Hematopoietic multipotent progenitor cell treated with erythropoietin and hydrocortisone succinate and interleukin-3 and kit ligand, for 15 days (in vitro differentiated cells): ENCODE measurements at regions not wholly inside any gene's neighbourhood (a gene's known extent, or its start where the extent isn't known, plus 50 kb on each side); places are given as distances from the start of the nearest gene placed in this dataset.
"Not testable (repeated sequence)": the region's sequence is repeated elsewhere in the genome, so short reads cannot be mapped to it uniquely, and the experiment has no call there.

Experiments used
- DNase-seq: peaks from one replicate; pipeline ENCODE4 v3.0.0-alpha.2; 2015; ENCODE audit warnings: low spot score

DNA sequence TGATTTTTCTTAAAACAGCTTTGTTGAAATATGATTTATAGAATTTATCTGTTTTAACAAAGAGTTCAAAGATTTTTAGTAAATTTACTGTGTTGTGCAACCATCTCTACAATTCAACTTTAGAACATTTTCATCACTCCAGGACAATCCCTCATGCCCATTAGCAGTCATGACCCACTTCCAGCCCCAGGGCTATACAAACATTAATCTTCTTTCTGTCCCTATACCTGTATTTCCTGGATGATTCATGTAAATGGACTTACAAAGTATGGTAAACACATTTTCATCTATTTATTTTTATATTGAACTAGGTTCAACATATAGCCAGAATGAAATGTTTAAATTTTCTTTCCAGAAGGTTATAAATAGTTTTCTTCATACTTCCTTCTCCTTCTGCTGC is 127.8 kb upstream of the CCDC180 start:
- no peak for DNase-seq

DNA sequence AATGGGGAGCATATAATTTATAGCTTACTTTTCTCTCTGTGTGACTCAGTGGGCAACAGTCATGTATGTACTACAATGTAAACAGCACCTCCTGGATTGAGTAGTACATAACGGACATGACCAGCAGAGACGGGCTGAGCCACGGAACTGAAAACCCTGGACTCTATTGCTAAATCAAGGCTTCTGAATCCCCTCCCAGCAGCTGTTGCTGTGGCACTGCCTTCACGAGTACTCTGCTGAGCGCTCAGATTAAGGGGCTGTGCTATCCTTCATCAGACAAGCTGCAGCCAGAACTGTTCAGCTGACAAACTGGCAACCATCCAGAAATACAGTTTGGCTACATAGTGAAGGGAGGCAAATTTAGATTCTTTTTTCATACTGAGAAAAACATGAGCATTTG is 131.3 kb upstream of the CCDC180 start:
- peak; percentile 8 for DNase-seq

DNA sequence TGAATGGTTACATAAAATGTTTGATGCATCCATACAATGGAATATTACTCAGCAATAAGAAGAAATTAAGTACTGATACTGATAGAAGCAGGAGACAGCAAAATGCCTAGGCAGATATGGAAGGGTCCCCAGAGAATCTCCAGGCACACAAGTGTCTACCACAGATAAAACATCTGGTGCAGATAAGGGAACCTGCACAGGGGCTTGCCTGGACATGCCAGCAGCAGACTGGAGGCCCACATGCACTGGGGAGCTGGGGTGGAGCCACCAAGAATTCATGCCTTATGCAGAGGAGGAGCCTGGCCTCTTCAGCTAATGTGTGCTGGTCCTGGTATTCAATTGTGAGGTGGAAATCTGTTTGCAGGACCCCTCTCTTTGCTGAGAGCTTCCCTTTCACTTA is 129.2 kb upstream of the CTSV start:
- DNase-seq, result peak; percentile 27

GRCh38 chr9:97166496-97167138 is 127.7 kb upstream of the CTSV start:
- not testable (repeated sequence) for DNase-seq

- DNase-seq, result no peak
Measured at GRCh38 chr9:97160255-97160654, 121.3 kb upstream of the CTSV start.

GRCh38 chr9:97158722-97159121 is 119.8 kb upstream of the CTSV start:
- DNase-seq, result not testable (repeated sequence)

- DNase-seq, result not testable (repeated sequence)
Measured at GRCh38 chr9:97155441-97155840, 116.5 kb upstream of the CTSV start.

DNA sequence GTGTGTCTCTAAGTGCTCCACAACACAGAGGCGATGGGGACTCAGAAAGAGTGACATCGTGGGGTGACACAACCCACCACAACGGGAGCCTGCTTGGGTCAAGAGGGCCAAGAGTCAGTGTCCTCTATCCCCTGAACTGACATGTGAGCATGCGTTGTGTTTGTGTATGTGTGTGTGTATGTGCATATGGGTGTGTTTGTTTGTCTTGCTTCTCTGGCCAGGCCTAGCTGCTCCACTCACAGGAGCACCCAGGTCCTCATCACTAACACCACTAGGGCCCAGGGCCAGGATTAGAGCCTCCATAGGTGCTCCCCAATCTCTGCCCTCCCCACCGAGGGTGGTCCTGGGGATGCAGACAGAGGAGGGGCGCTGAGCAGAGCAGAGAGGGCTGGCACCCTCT is 115.0 kb upstream of the CTSV start:
- no peak for DNase-seq

DNA sequence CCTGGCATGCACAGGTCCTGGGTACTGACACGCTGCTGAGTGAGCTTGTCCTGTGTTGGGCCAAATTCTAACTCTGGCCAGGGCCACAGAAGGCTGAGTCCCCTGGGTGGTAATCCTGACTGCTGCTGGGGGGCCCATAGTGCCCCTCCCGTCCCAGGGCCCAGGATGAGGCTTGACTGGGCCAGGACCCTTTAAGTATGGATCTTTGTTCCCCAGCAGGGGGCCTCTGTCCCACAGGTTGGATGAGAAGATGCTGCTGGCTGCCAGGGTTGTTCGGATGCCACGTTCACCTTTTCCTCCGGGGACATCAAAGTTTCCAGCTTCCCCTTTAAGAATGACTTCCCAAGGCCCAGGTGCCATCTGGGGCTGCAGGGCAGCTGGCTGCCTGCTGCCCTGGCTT is 114.2 kb upstream of the CTSV start:
- DNase-seq, result not testable (repeated sequence)

- DNase-seq, result not testable (repeated sequence)
Measured at GRCh38 chr9:97150471-97150870, 111.5 kb upstream of the CTSV start.

GRCh38 chr9:97148428-97148827 is 109.5 kb upstream of the CTSV start:
- not testable (repeated sequence) for DNase-seq

DNA sequence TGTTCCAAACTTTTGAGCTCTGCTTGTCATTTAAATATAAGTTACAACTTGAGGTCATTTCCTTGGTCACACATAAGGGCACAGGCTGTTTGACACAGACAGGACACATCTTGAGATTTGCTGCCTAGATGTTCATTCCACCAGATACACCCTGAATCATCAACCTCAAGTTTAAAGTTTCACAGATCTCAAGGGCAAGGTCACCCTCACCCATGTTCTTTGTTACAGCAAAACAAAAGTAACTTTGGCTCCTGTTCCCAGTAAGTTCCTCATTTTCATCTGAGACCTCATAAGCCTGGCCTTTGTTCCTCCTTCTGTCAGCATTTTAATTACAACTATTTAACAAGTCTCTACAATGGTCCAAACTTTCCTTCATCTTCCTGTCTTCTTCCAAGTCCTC is 106.7 kb upstream of the CTSV start:
- DNase-seq, result not testable (repeated sequence)

- no peak for DNase-seq
Measured at GRCh38 chr9:97140566-97140965, 101.6 kb upstream of the CTSV start.

- no peak for DNase-seq
Measured at GRCh38 chr9:97136421-97136820, 97.5 kb upstream of the CTSV start.

DNA sequence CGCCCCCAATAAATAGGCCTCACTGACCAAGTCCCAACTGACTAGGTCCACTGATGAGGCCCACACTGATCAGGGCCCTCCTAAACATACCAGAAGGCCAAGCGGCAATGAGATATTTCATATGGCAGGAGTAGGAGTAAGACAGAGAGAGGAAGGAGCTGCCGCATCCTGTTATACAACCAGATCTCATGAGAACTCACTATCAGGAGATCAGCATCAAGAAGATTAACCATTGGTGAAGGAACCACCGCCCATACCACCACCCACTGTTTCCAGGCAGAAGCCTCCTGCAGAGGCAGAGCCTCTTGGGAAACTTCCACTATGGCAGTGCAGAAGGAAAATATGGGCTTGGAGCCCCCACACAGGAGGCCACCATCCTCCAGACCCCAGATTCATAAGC is 95.0 kb upstream of the CTSV start:
- DNase-seq, result not testable (repeated sequence)

DNA sequence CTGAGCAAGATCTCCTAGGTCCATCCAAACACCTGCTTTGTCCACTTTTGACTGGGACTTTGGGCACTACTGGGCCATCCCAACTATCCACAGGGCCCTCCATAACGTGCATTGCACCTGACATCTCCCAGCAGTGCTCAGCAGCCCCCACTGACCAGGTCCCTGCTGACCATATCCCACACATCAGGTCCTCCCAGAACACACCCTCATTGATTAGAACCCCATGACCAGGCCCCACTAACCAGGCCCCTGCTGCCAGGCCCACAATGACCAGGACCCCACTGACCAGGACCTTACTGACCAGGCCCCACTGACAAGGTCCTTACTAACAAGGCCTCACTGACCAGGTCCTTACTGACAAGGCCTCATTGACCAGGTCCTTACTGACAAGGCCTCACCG is 93.9 kb upstream of the CTSV start:
- no peak for DNase-seq

GRCh38 chr9:97130864-97131263 is 91.9 kb upstream of the CTSV start:
- not testable (repeated sequence) for DNase-seq

DNA sequence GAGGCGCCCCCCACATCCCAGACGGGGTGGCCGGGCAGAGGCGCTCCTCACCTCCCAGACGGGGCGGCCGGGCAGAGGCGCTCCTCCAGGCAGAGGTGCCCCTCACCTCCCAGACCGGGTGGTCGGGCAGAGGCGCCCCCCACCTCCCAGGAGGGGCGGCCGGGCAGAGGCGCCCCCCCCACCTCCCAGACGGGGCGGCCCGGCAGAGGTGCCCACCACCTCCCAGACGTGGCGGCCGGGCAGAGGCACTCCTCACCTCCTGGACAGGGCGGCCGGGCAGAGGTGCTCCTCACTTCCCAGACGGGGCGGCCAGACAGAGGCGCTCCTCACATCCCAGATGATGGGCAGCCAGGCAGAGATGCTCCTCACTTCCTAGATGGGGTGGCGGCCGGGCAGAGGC is 91.4 kb upstream of the CTSV start:
- DNase-seq, result not testable (repeated sequence)

DNA sequence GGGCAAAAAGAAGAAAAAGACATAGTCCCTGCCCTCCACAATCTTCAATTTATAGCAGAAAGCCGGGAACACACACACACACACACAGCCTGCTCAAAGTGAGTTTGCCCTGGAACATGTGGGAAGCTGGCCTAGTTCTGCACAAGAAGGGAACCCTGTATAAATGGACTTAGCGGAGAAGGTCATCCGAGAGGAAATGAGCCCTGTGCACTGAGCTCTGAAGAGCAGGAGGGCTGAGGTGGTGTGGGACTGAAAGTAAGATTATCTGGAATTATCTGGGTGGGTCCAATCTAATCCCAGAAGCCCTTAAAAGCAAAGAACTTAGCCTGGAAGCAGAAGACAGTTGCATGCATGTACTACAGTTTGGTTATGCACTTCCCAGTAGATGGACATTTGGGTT is 90.0 kb upstream of the CTSV start:
- no peak for DNase-seq

DNA sequence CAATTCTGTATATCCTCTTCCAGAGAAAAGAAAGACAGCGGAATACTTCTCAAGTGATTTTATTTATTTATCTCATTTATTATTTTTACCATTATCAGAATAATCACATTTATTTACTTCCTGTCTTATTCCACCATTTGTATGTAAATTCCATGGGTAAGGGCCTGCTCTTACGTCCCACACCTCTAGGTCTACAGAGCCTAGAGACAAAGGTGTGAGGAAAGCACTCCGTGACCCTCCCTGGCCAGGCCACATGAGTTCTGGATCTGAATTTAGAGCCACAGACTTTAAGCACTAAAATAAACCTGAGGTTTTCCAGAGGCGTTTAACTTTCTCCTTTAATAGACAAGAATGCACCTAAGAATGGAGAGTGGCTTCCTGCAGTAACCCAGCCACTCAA is 85.3 kb upstream of the CTSV start:
- DNase-seq, result no peak

GRCh38 chr9:97110696-97111095 is 71.8 kb upstream of the CTSV start:
- DNase-seq, result no peak

DNA sequence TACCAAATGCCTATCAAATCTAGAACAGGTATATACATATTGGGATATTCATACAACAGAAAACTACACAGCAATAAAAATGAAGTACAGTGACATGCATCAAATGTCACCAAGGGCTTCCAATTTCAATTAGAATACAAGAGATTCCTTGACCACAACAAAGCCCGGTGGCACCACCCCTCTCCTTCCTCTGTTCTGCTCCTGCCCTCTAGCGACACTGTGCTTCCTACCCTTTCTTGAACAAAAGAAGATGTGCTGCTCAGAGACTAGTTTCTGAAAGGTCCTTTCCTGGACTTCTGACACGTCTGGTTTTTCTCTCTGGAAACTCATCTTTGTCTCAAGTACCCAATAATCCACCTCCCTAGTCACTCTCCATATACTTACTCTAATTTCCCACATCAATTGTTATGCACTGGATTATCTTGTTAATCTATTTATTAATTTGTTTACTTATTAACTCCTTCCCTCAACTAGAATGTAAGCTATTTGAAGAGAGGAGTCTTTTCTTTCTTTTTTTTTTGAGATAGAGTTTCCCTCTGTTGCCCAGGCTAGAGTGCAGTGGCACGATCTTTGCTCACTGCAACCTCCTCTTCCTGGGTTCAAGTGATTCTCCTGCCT is 70.4 kb upstream of the CTSV start:
- DNase-seq, result peak; percentile 27

GRCh38 chr9:97105220-97105619 is 66.3 kb upstream of the CTSV start:
- DNase-seq, result not testable (repeated sequence)
